Gastroesophageal sphincter (tissue), 4 donors: ENCODE measurements at regions not wholly inside any gene's neighbourhood (a gene's known extent, or its start where the extent isn't known, plus 50 kb on each side); places are given as distances from the start of the nearest gene placed in this dataset.

Source experiments
- ATAC-seq: fragments of 150-250 bp; one replicate; pipeline ENCODE4 v1.9.1; 2016; ENCODE audit warnings: mild to moderate bottlenecking, moderate library complexity
- H3K27ac ChIP-seq, 4 donors: fragments of 200-600 bp; sonication (generic) in 3 of 4; 1 replicate in 3 of 4; 2 replicates in 1 of 4; pipeline ENCODE4 v1.5.1; 2016 to 2019
- H3K27me3 ChIP-seq: fragments of 200-600 bp; sonication (generic); one replicate; pipeline ENCODE4 v1.5.1; 2019
- H3K36me3 ChIP-seq, 2 donors: fragments of 200-600 bp; sonication (generic); one replicate each; pipeline ENCODE4 v1.5.1; 2019; ENCODE audit warnings: control low read depth in 1 of 2
- H3K4me1 ChIP-seq, 3 donors: fragments of 200-600 bp; sonication (generic); 1 replicate in 2 of 3; 2 replicates in 1 of 3; pipeline ENCODE4 v1.5.1; 2016 to 2019; ENCODE audit warnings: control low read depth in 2 of 3
- H3K4me3 ChIP-seq, 2 donors: fragments of 200-600 bp; sonication (generic); one replicate each; pipeline ENCODE4 v1.5.1; 2019; ENCODE audit warnings: mild to moderate bottlenecking in 1 of 2, moderate library complexity in 1 of 2
- H3K9me3 ChIP-seq, 3 donors: fragments of 200-600 bp; sonication (generic); one replicate each; pipeline ENCODE4 v1.5.1; 2017 to 2019; ENCODE audit warnings: control low read depth in 2 of 3
- EP300 ChIP-seq: sonication (generic); formaldehyde crosslinking; IDR thresholded peaks from one replicate; pipeline ENCODE4 v1.6.1; 2017; ENCODE audit warnings: antibody characterized with exemption, mild to moderate bottlenecking
- POLR2A ChIP-seq, 2 donors: fragments of 450-650 bp; IDR thresholded peaks; one replicate each; pipeline ENCODE4 v1.6.1; 2017; ENCODE audit warnings: antibody characterized with exemption in 2 of 2, mild to moderate bottlenecking in 2 of 2, moderate library complexity in 1 of 2
- POLR2AphosphoS5 ChIP-seq: sonication (generic); formaldehyde crosslinking; IDR thresholded peaks from one replicate; pipeline ENCODE4 v1.6.1; 2017; ENCODE audit warnings: antibody characterized with exemption
- WGBS, 2 donors: methylation state at CpG; one replicate each; pipeline ENCODE4 v1.1.5; 2018; ENCODE audit warnings: low coverage in 1 of 2; 5-methylcytosine and 5-hydroxymethylcytosine counted together
- TF ChIP-seq, protein P1 (sequence below), 4 experiments: fragments of 200-600 bp in 2 of 4; fragments of 450-650 bp in 2 of 4; sonication (generic) in 1 of 4; IDR thresholded peaks; one replicate each; pipeline ENCODE4 v1.5.1; 2017 to 2019; ENCODE audit warnings: antibody characterized with exemption in 4 of 4, mild to moderate bottlenecking in 2 of 4, moderate library complexity in 2 of 4

DNA sequence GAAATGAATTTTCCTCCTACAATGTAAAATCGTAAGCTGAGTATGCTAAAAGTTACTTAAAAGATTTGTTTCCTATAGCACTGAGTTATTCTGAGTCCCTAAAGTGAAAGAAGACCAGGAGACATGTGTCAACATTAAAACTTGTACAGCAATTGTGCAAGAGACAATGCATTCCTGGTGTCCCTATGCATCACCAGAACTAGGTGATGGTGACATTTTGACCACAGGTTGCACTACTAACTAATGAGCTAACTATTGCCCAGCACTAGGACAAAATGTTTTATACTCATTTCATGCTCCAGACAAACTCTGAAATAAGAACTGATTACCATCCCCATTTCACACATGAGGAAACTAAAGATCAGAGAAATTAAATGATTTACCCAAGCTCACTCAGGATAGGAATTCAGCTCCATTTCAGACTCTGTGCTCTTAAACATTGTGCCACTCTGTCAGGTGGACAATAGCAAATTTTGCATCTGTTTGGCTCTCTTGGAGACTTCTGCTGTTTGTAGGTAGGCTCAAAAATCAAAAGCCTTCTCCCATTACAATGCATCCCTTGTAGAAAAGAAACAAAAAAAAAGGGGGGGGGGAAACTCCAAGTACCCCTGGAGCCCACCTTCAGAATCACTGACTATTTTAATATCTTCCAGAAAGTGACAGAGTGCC, 269.2 kb downstream of the ACTL7B start:
- no peaks in the 10 kb centered on the region for H3K27me3 ChIP-seq
- no peaks in the 10 kb centered on the region for H3K36me3 ChIP-seq
- no peaks in the 10 kb centered on the region for H3K9me3 ChIP-seq
- 80 to 82% methylated on average over 1 of the region's 1 CpG for WGBS, 2 donors
- no peak for ATAC-seq
- H3K27ac ChIP-seq: no peak overlapping the region
- TF ChIP-seq POLR2AphosphoS5 (no peak), POLR2A (IDR thresholded peaks at IDR 0.05) (no peak), EP300 (no peak)
- TF ChIP-seq, protein P1, sequence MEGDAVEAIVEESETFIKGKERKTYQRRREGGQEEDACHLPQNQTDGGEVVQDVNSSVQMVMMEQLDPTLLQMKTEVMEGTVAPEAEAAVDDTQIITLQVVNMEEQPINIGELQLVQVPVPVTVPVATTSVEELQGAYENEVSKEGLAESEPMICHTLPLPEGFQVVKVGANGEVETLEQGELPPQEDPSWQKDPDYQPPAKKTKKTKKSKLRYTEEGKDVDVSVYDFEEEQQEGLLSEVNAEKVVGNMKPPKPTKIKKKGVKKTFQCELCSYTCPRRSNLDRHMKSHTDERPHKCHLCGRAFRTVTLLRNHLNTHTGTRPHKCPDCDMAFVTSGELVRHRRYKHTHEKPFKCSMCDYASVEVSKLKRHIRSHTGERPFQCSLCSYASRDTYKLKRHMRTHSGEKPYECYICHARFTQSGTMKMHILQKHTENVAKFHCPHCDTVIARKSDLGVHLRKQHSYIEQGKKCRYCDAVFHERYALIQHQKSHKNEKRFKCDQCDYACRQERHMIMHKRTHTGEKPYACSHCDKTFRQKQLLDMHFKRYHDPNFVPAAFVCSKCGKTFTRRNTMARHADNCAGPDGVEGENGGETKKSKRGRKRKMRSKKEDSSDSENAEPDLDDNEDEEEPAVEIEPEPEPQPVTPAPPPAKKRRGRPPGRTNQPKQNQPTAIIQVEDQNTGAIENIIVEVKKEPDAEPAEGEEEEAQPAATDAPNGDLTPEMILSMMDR (IDR thresholded peaks at IDR 0.05): no peak
- no peak overlapping the region for H3K4me3 ChIP-seq
- H3K4me1 ChIP-seq: no peaks in the 10 kb centered on the region

DNA sequence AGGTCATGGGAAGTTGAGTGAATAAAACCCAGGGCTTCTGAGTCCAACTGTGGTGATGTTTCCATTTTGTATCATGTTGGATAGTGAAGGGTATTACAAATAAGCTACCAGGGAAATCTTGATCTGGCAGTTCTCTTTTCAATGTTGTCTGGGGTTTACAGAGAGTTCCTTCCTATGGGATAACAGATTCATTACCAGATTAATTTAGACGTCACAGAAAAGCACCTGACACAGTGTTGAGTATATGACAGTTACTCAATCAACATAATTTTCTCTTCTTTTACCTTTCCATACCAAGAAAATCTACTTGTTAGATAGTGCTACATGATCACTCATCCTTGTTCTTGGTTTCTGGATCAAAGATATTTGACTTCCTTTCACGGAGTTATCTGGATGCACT, 270.9 kb downstream of the ACTL7B start:
- ATAC-seq: no peak
- H3K4me3 ChIP-seq: no peak overlapping the region
- no peak overlapping the region for H3K27ac ChIP-seq
- H3K4me1 ChIP-seq: no peaks in the 10 kb centered on the region
- no peaks in the 10 kb centered on the region for H3K9me3 ChIP-seq
- no peaks in the 10 kb centered on the region for H3K36me3 ChIP-seq
- H3K27me3 ChIP-seq: no peaks in the 10 kb centered on the region
- 64 to 86% methylated on average over 2 of the region's 2 CpGs for WGBS, 2 donors
- no peak for TF ChIP-seq EP300
- TF ChIP-seq, protein P1 (IDR thresholded peaks at IDR 0.05): no peak
- TF ChIP-seq POLR2A (IDR thresholded peaks at IDR 0.05): no peak
- no peak for TF ChIP-seq POLR2AphosphoS5

DNA sequence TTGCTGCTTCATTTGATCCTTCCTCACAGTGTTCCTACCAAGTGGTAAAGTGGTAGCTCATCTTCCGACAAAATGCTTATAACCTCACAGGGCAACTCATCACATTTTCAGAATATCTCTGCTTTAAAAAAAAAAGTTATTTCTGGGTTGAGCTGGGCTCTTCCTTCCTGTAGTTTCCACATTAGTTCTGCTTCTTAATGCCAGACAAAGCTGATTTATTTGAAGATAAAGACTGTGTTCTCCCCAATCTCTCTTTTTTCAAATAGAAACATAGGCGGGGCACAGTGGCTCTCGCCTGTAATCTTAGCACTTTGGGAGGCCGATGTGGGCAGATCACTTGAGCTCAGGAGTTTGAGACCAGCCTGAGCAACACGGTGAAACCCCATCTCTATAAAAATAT, 273.1 kb downstream of the ACTL7B start:
- Histone ChIP-seq H3K36me3 (no peaks in the 10 kb centered on the region), H3K4me1 (no peaks in the 10 kb centered on the region), H3K9me3 (no peaks in the 10 kb centered on the region), H3K27ac (no peak overlapping the region), H3K27me3 (no peaks in the 10 kb centered on the region), H3K4me3 (no peak overlapping the region)
- 74 to 86% methylated on average over 3 to 5 of the region's 5 CpGs for WGBS, 2 donors
- no peak for ATAC-seq
- TF ChIP-seq POLR2A (IDR thresholded peaks at IDR 0.05) (no peak), POLR2AphosphoS5 (no peak), EP300 (no peak)
- TF ChIP-seq, protein P1 (IDR thresholded peaks at IDR 0.05): no peak

DNA sequence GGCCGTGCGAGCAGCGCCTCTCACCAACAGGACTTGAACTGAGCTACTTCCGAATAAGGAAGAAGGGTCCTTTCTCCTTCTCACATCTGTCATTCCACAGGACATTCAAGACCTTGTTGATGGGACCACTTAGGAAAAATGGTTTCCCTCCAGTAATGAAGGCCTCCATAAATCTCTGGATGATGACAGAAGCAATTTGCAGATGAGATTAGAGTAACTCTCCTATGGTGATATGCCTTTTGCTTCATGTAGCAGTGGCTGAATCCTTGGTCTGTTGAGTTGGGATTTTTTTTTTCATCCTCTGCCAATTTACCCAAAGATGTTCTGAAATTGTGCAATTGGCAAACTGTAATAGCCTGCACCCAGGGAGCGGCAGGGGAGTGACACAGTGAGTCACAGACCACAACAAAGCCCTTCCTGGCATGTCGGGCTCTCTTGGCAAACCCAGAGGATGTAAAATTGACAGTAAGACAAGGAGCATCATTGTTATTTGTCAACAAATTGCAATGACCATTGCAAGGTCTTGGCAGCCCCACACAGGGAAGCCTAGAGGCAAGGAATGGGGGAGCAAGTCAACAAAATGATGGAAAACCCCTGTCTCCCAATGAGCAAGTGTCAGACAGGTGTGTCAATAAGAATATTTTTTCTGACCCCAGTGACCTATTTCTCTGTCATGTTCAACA, 275.9 kb downstream of the ACTL7B start:
- Histone ChIP-seq H3K36me3 (no peaks in the 10 kb centered on the region), H3K27ac (no peak overlapping the region), H3K9me3 (no peaks in the 10 kb centered on the region), H3K27me3 (peaks cover 4% of the 10 kb centered on the region), H3K4me1 (no peaks in the 10 kb centered on the region), H3K4me3 (no peak overlapping the region)
- no peak for ATAC-seq
- 64 to 75% methylated on average over 2 of the region's 6 CpGs for WGBS, 2 donors
- TF ChIP-seq, protein P1 (IDR thresholded peaks at IDR 0.05): no peak
- TF ChIP-seq POLR2A (IDR thresholded peaks at IDR 0.05) (no peak), EP300 (no peak), POLR2AphosphoS5 (no peak)

DNA sequence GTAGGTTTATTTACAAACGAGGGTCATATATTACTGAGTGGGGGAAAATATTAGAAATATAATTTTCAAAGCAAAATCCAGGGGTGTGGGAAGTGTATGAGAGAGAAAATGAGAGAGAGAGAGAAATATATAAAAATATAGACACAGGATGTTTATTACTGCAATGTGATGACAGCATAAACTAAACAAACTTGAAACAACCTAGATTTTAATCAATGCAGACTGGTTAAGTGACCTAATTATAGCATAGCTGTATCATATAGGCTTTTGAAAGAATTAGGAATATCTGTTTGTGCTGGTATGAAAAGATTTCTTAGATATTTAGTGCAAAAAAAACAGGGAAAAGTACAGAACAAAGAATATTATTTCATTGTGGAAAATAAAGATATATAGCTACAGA, 280.5 kb downstream of the ACTL7B start:
- no peak for TF ChIP-seq POLR2A (IDR thresholded peaks at IDR 0.05)
- no peak for TF ChIP-seq EP300
- TF ChIP-seq, protein P1 (IDR thresholded peaks at IDR 0.05): no peak
- TF ChIP-seq POLR2AphosphoS5: no peak
- peaks cover 10% of the 10 kb centered on the region for H3K27me3 ChIP-seq
- H3K4me1 ChIP-seq: no peaks in the 10 kb centered on the region
- H3K36me3 ChIP-seq: no peaks in the 10 kb centered on the region
- 43 to 80% methylated on average over 1 of the region's 1 CpG for WGBS, 2 donors
- H3K27ac ChIP-seq: no peak overlapping the region
- H3K9me3 ChIP-seq: no peaks in the 10 kb centered on the region
- H3K4me3 ChIP-seq: no peak overlapping the region
- no peak for ATAC-seq
